ENCODE measurements at regions not wholly inside any gene's neighbourhood (a gene's known extent, or its start where the extent isn't known, plus 50 kb on each side); places are given as distances from the start of the nearest gene placed in this dataset.

- peak in 1 of 2 donors; percentile 56 for DNase-seq
- ATAC-seq (ENCODE audit: low FRiP score in 2 of 2): peak; percentile 38 to 73
- WGBS, 2 donors: 65 to 66% methylated on average over 6 of the region's 6 CpGs
These were observed 521.7 kb downstream of the PPARGC1A start for GRCh38 chr4:23368081-23368697.

GRCh38 chr4:23366557-23366906 lies 523.3 kb downstream of the PPARGC1A start:
- 85 to 94% methylated on average over 1 of the region's 1 CpG for WGBS, 2 donors
- no peak for TF ChIP-seq POLR2AphosphoS5 (IDR thresholded peaks at IDR 0.05)
- TF ChIP-seq POLR2A (IDR thresholded peaks at IDR 0.05): no peak
- TF ChIP-seq EP300 (IDR thresholded peaks at IDR 0.05): no peak
- no peak for TF ChIP-seq CTCF (IDR thresholded peaks at IDR 0.05)
- Histone ChIP-seq H3K36me3 (no peaks in the 10 kb centered on the region), H3K27ac (no peak overlapping the region), H3K4me1 (no peaks in the 10 kb centered on the region), H3K9me3 (no peaks in the 10 kb centered on the region), H3K27me3 (no peaks in the 10 kb centered on the region), H3K4me3 (no peak overlapping the region)
- DNase-seq (no peak), ATAC-seq (ENCODE audit: low FRiP score in 2 of 2) (no peak)

More at GRCh38 chr4:23368081-23368697, 521.7 kb downstream of the PPARGC1A start:
- Histone ChIP-seq H3K4me3 (no peak overlapping the region), H3K9me3 (no peaks in the 10 kb centered on the region), H3K4me1 (peaks cover 0 to 3% (median 0%) of the 10 kb centered on the region in 4 donors), H3K27ac (no peak overlapping the region), H3K36me3 (no peaks in the 10 kb centered on the region), H3K27me3 (no peaks in the 10 kb centered on the region)
- TF ChIP-seq EP300 (IDR thresholded peaks at IDR 0.05) (no peak), POLR2AphosphoS5 (IDR thresholded peaks at IDR 0.05) (no peak), POLR2A (IDR thresholded peaks at IDR 0.05) (no peak), CTCF (IDR thresholded peaks at IDR 0.05) (peak in 3 of 6 experiments; percentile 34 to 59 (median 53))

GRCh38 chr4:23365871-23366556 lies 523.8 kb downstream of the PPARGC1A start:
- H3K27ac ChIP-seq: no peak overlapping the region
- DNase-seq (no peak), ATAC-seq (ENCODE audit: low FRiP score in 2 of 2) (no peak)
- TF ChIP-seq EP300 (IDR thresholded peaks at IDR 0.05): no peak
- TF ChIP-seq POLR2AphosphoS5 (IDR thresholded peaks at IDR 0.05): no peak
- TF ChIP-seq CTCF (IDR thresholded peaks at IDR 0.05): no peak
- TF ChIP-seq POLR2A (IDR thresholded peaks at IDR 0.05): no peak
- 80 to 86% methylated on average over 2 of the region's 2 CpGs for WGBS, 2 donors
- H3K36me3 ChIP-seq: no peaks in the 10 kb centered on the region
- no peaks in the 10 kb centered on the region for H3K27me3 ChIP-seq
- H3K4me3 ChIP-seq: no peak overlapping the region
- no peaks in the 10 kb centered on the region for H3K4me1 ChIP-seq
- no peaks in the 10 kb centered on the region for H3K9me3 ChIP-seq

- TF ChIP-seq CTCF (IDR thresholded peaks at IDR 0.05) (no peak), EP300 (IDR thresholded peaks at IDR 0.05) (no peak), POLR2A (IDR thresholded peaks at IDR 0.05) (no peak)
- Histone ChIP-seq H3K36me3 (no peaks in the 10 kb centered on the region), H3K9me3 (no peaks in the 10 kb centered on the region), H3K27me3 (no peaks in the 10 kb centered on the region), H3K4me1 (no peaks in the 10 kb centered on the region), H3K4me3 (no peak overlapping the region), H3K27ac (no peak overlapping the region)
- no peak for ATAC-seq (ENCODE audit: low FRiP score in 2 of 2)
- 33 to 56% methylated on average over 2 of the region's 2 CpGs for WGBS, 2 donors
- no peak for DNase-seq
These were observed 524.8 kb downstream of the PPARGC1A start for GRCh38 chr4:23365086-23365485.

GRCh38 chr4:23364167-23364566 lies 525.7 kb downstream of the PPARGC1A start:
- ATAC-seq (ENCODE audit: low FRiP score in 2 of 2) (no peak), DNase-seq (no peak)
- no peaks in the 10 kb centered on the region for H3K27me3 ChIP-seq
- TF ChIP-seq POLR2A (IDR thresholded peaks at IDR 0.05) (no peak), EP300 (IDR thresholded peaks at IDR 0.05) (no peak)
- no peak overlapping the region for H3K4me3 ChIP-seq
- H3K27ac ChIP-seq: no peak overlapping the region
- no peaks in the 10 kb centered on the region for H3K36me3 ChIP-seq
- H3K4me1 ChIP-seq: no peaks in the 10 kb centered on the region
- no peaks in the 10 kb centered on the region for H3K9me3 ChIP-seq
- 86 to 91% methylated on average over 4 of the region's 4 CpGs for WGBS, 2 donors
